Omental fat pad (tissue), 3 donors: ENCODE measurements at regions not wholly inside any gene's neighbourhood (a gene's known extent, or its start where the extent isn't known, plus 50 kb on each side); places are given as distances from the start of the nearest gene placed in this dataset.

ENCODE experiments used
- ATAC-seq: fragments of 150-250 bp; one replicate; pipeline ENCODE4 v1.9.1; 2016; ENCODE audit warnings: mild to moderate bottlenecking, moderate library complexity; ENCODE audit not compliant: low FRiP score
- DNase-seq: peaks from one replicate; pipeline ENCODE4 v3.0.0-alpha.2; 2019; ENCODE audit warnings: low spot score
- TF ChIP-seq, protein P1 (sequence below), 3 donors: fragments of 450-650 bp; IDR thresholded peaks; one replicate each; pipeline ENCODE4 v1.5.1; 2016 to 2017; ENCODE audit warnings: antibody characterized with exemption in 3 of 3, mild to moderate bottlenecking in 3 of 3, moderate library complexity in 2 of 3

- no peak for DNase-seq
- ATAC-seq: no peak
- TF ChIP-seq, protein P1, sequence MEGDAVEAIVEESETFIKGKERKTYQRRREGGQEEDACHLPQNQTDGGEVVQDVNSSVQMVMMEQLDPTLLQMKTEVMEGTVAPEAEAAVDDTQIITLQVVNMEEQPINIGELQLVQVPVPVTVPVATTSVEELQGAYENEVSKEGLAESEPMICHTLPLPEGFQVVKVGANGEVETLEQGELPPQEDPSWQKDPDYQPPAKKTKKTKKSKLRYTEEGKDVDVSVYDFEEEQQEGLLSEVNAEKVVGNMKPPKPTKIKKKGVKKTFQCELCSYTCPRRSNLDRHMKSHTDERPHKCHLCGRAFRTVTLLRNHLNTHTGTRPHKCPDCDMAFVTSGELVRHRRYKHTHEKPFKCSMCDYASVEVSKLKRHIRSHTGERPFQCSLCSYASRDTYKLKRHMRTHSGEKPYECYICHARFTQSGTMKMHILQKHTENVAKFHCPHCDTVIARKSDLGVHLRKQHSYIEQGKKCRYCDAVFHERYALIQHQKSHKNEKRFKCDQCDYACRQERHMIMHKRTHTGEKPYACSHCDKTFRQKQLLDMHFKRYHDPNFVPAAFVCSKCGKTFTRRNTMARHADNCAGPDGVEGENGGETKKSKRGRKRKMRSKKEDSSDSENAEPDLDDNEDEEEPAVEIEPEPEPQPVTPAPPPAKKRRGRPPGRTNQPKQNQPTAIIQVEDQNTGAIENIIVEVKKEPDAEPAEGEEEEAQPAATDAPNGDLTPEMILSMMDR (IDR thresholded peaks at IDR 0.05): no peak
Measured at GRCh38 chr9:85202596-85202995, 533.1 kb downstream of the NTRK2 start.

- no peak for ATAC-seq
- no peak for DNase-seq
- TF ChIP-seq, protein P1 (IDR thresholded peaks at IDR 0.05): no peak
Measured at GRCh38 chr9:85200726-85201404, 531.3 kb downstream of the NTRK2 start.

- no peak for DNase-seq
- ATAC-seq: no peak
- TF ChIP-seq, protein P1 (IDR thresholded peaks at IDR 0.05): no peak
Measured at GRCh38 chr9:85199866-85200495, 530.5 kb downstream of the NTRK2 start.

DNA sequence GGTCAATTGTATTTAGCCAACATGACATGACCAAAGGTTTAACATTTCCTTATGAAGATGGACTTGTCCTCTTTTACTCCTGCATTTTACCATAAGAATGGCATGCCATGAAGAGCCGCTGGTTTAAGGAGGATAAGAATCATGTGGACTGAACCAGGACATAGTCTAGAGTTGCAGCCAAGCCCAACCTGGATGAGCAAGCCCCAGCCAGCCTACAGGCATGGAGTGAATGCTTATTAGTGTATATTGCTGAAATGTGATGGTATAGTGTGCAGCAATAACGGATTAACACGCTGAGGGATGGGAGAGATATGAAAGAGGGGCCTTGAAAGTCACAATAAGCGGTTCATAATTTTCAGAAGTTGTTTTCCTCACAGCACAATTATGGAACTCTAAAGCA is 523.2 kb downstream of the NTRK2 start:
- TF ChIP-seq, protein P1 (IDR thresholded peaks at IDR 0.05): no peak
- DNase-seq: no peak
- ATAC-seq: no peak

DNA sequence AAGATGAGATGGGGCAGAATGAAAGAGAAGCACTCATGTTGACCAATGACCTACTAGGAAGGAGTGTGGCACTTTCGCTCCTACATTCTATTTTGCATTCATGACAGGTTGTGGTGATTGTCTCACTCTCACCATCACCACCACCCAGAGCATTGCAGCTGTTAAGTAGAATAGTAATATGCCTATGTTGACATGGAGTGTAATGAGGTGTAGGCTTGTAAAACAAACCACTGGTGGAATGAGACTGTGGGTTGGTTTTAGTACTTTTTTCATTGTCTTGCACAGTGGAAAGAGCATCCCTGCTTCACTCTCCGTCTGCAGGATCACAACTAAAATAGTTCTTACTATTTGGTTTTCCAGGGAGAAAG is 516.7 kb downstream of the NTRK2 start:
- DNase-seq (no peak), ATAC-seq (no peak)
- TF ChIP-seq, protein P1 (IDR thresholded peaks at IDR 0.05): no peak

- DNase-seq (no peak), ATAC-seq (no peak)
- TF ChIP-seq, protein P1 (IDR thresholded peaks at IDR 0.05): no peak
Measured at GRCh38 chr9:85185486-85186217, 516.1 kb downstream of the NTRK2 start.
